HG03159 (cell line): ENCODE measurements at regions not wholly inside any gene's neighbourhood (a gene's known extent, or its start where the extent isn't known, plus 50 kb on each side); places are given as distances from the start of the nearest gene placed in this dataset.
A peak's percentile ranks its signal among the peaks of the same experiment; 100 is the strongest.

Experiments used
- ATAC-seq: cut with Tn5 transposase; IDR thresholded peaks from one replicate; pipeline ENCODE4 v1.9.1; 2021; ENCODE audit warnings: mild to moderate bottlenecking, moderate library complexity; ENCODE audit not compliant: unreplicated experiment

DNA sequence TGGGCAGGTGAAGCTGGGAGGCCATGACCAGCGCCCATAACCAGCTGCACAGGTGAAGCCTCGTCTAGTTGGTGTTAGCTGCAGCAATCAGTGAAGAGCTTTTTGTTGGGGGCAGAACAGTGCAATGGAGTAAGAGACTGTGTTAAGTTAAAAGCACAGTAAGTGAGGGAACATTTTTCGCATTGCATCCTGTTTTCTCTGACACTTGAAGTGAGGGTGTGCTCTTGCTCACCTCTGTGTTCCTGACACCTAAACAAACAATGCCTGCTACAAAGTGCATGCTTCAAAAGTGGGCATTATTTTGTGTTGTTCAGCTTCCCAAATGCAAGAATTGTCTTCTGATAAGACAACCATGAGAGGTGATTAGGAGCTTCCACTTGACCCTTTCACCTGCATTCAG lies 324.0 kb upstream of the ACVR2A start:
- no peak for ATAC-seq

GRCh38 chr2:147519178-147519577 lies 325.7 kb upstream of the ACVR2A start:
- no peak for ATAC-seq

GRCh38 chr2:147515213-147515612 lies 329.6 kb upstream of the ACVR2A start:
- no peak for ATAC-seq

- ATAC-seq, result no peak
Observed at GRCh38 chr2:147512206-147512605, 332.6 kb upstream of the ACVR2A start.

- ATAC-seq, result no peak
Observed at GRCh38 chr2:147511491-147511948, 333.3 kb upstream of the ACVR2A start.

DNA sequence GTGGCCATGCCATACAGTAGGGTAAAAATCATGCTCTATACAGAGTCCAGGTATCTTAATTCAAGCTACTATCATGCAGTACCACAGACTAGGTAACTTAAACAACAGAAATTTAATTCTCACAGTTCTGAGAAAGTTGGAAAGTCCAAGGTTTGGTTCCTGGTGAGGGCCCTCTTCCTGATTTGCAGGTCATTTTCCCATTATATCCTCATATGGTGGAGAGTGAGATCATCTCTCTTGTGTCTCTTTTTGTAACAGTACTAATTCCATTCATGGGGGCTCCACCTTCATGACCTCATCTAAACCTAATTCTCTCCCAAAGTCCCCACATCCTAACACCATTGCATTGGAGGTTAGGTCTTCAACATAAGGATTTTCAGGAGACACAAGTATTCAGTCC lies 335.0 kb upstream of the ACVR2A start:
- no peak for ATAC-seq

DNA sequence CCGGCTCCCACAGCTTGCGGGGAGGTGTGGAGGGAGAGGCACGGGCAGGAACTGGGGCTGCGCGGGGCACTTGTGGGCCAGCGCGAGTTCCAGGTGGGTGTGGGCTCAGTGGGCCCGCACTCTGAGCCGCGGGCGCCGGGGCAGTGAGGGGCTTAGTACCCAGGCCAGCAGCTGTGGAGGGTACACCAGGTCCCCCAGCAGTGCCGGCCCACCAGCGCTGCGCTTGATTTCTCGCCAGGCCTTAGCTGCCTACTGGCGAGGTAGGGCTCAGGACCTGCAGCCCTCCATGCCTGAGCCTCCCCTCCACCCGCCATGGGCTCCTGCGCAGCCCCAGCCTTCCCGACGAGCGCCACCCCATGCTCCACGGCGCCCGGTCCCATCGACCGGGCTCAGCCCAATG lies 337.9 kb upstream of the ACVR2A start:
- ATAC-seq, result no peak

GRCh38 chr2:147502711-147503290 lies 342.0 kb upstream of the ACVR2A start:
- no peak for ATAC-seq

GRCh38 chr2:147501968-147502367 lies 342.9 kb upstream of the ACVR2A start:
- no peak for ATAC-seq

DNA sequence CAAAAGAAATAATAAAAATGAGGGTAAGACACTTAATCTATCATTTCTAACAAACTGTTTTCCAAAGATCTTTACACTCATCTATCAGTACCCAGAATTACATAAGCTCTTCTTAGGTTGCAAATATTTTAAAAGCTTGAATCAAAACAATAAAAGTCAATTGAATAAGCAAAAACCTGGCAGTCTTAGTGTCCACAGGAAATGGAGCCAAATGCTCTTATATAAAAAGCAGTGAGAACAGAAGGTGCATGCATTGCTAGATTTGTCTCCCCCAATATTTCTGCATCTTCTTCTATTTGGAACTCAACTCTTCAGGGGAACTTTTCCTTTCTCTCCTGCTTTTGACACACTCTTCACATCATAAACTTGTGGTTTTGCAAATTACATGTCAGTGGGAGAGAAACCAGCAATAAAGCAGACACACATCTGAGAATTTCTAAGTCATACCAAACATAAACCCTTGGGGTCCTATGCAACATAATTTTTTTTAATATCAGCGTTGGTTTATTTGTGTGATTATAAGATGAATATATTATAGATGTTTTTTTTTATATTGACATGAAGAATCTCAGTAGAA lies 343.9 kb upstream of the ACVR2A start:
- ATAC-seq, result no peak

- no peak for ATAC-seq
Observed at GRCh38 chr2:147500229-147500628, 344.6 kb upstream of the ACVR2A start.

- peak; percentile 55 for ATAC-seq
Observed at GRCh38 chr2:147499785-147500184, 345.0 kb upstream of the ACVR2A start.

DNA sequence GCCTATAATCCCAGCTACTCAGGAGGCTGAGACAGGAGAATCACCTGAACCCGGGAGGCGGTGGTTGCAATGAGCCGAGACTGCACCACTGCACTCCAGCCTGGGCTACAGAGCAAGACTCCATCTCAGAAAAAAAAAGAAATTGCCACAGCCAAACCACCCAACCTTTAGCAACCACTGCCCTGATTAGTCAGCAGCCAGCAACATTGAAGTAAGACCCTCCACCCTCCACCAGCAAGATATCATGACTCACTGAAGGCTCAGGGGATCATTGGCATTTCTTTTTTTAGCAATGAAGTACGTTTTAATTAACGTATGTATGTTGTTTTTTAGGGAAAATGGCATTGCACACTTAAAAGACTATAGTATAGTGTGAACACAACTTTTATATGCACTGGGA lies 349.1 kb upstream of the ACVR2A start:
- no peak for ATAC-seq

- ATAC-seq, result no peak
Observed at GRCh38 chr2:147492471-147492870, 352.4 kb upstream of the ACVR2A start.

DNA sequence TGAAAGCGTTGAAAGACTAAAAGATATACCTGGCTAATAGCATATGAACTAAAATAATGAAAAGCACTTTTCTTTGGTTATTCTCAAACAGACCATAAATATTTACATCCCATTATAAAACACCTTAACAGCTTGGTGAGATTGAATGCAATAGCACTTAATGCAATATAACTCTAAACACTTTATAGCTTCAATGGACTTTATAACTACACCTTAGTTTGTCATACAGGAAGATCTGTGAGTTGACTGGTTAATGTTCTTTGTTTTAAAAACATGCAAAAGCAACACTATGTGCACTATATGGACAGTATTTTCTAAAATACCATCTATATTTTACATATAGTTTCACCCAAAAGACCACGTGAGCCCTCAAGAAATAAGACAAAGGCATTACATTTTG lies 353.3 kb upstream of the ACVR2A start:
- ATAC-seq, result no peak

- ATAC-seq, result no peak
Observed at GRCh38 chr2:147490401-147491261, 354.2 kb upstream of the ACVR2A start.

DNA sequence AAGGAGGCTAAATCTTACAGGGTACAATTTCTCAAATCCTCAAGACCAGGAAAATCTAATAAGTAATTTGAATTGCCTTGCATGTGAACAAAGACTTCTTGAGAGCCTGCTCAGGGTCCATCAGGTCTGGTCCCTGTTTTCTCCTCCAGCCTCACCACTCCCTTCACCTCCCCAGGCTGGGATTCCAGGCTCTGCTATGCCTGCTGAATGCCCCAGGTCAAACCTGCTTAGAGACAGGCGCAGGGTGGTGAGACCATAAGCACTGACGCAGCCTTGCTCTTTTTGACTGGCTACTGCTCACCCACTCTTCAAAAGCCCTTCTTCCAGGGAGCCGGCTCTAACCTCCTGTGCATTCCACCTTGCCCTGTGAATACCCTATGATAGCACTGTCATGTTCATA lies 356.4 kb upstream of the ACVR2A start:
- ATAC-seq, result no peak

- no peak for ATAC-seq
Observed at GRCh38 chr2:147487978-147488289, 356.9 kb upstream of the ACVR2A start.

GRCh38 chr2:147487286-147487977 lies 357.4 kb upstream of the ACVR2A start:
- no peak for ATAC-seq

GRCh38 chr2:147485210-147485851 lies 359.5 kb upstream of the ACVR2A start:
- no peak for ATAC-seq

DNA sequence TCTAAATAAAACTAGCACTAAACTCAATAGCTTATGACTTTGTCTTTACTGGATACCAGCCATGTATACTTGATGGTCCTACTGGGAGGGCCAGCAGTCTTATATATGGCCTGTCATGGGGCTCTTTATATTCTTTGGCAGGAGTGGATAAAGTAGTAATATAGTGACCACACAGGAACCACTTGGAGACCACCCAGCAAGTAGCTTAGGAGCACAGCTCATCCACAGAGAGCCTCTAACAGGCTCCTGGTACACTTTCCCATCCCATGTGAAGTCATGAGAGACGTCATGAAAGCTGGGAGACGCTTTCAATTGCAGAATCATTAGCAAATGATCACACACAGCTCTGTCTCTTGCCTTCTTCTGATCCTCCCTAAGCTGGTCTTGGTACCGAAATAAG lies 360.9 kb upstream of the ACVR2A start:
- no peak for ATAC-seq
